ENCODE measurements at regions not wholly inside any gene's neighbourhood (a gene's known extent, or its start where the extent isn't known, plus 50 kb on each side); places are given as distances from the start of the nearest gene placed in this dataset.

- Histone ChIP-seq H3K27me3 (no peaks in the 10 kb centered on the region), H3K4me1 (ENCODE audit: insufficient read depth) (peaks cover 4% of the 10 kb centered on the region), H3K36me3 (no peaks in the 10 kb centered on the region), H3K27ac (no peak overlapping the region), H3K4me3 (no peak overlapping the region), H3K9me3 (no peaks in the 10 kb centered on the region)
- no peak for TF ChIP-seq CTCF (IDR thresholded peaks at IDR 0.05)
- TF ChIP-seq EP300 (IDR thresholded peaks at IDR 0.05), result no peak
- no peak for TF ChIP-seq POLR2A (IDR thresholded peaks at IDR 0.05)
- WGBS, 3 donors, result 97 to 98% (median 98%) methylated on average over 5 of the region's 5 CpGs
- DNase-seq, result no peak
- intact Hi-C loops (cut with DNase I), result loop anchor here in 1 of 4 donors (10.0 kb wide), 1 partner anchor 59 kb away; no protein-coding TSS in a partner anchor
These were observed 141.0 kb downstream of the TMCO5A start for GRCh38 chr15:38075466-38075865.

- intact Hi-C loops (cut with DNase I), result loop anchor here in 1 of 4 donors (10.0 kb wide), 1 partner anchor 58 kb away; no protein-coding TSS in a partner anchor
- WGBS, 3 donors, result 83 to 92% (median 87%) methylated on average over 10 of the region's 10 CpGs
- Histone ChIP-seq H3K4me3 (no peak overlapping the region), H3K27me3 (no peaks in the 10 kb centered on the region), H3K9me3 (no peaks in the 10 kb centered on the region), H3K4me1 (ENCODE audit: insufficient read depth) (peaks cover 4% of the 10 kb centered on the region), H3K27ac (no peak overlapping the region), H3K36me3 (no peaks in the 10 kb centered on the region)
- no peak for DNase-seq
- TF ChIP-seq POLR2A (IDR thresholded peaks at IDR 0.05) (no peak), CTCF (IDR thresholded peaks at IDR 0.05) (no peak)
These were observed 142.3 kb downstream of the TMCO5A start for GRCh38 chr15:38076786-38077185.

GRCh38 chr15:38079236-38079635 lies 144.8 kb downstream of the TMCO5A start:
- intact Hi-C loops (cut with DNase I), result loop anchor here in 1 of 4 donors (10.0 kb wide), 1 partner anchor 56 kb away; no protein-coding TSS in a partner anchor
- Histone ChIP-seq H3K4me1 (ENCODE audit: insufficient read depth) (peaks cover 3% of the 10 kb centered on the region), H3K27ac (no peak overlapping the region), H3K36me3 (no peaks in the 10 kb centered on the region), H3K9me3 (no peaks in the 10 kb centered on the region), H3K4me3 (no peak overlapping the region), H3K27me3 (no peaks in the 10 kb centered on the region)
- WGBS, 3 donors, result 90 to 94% (median 90%) methylated on average over 5 of the region's 5 CpGs
- no peak for DNase-seq
- TF ChIP-seq EP300 (IDR thresholded peaks at IDR 0.05) (no peak), POLR2A (IDR thresholded peaks at IDR 0.05) (no peak), CTCF (IDR thresholded peaks at IDR 0.05) (no peak)

- no peak for DNase-seq
- intact Hi-C loops (cut with DNase I), result no loop called here
- Histone ChIP-seq H3K4me1 (ENCODE audit: insufficient read depth) (peaks cover 3% of the 10 kb centered on the region), H3K9me3 (no peaks in the 10 kb centered on the region), H3K36me3 (no peaks in the 10 kb centered on the region), H3K4me3 (no peak overlapping the region), H3K27me3 (no peaks in the 10 kb centered on the region), H3K27ac (no peak overlapping the region)
- TF ChIP-seq EP300 (IDR thresholded peaks at IDR 0.05) (no peak), CTCF (IDR thresholded peaks at IDR 0.05) (no peak), POLR2A (IDR thresholded peaks at IDR 0.05) (no peak)
- WGBS, 3 donors, result 5 to 20% (median 7%) methylated on average over 3 of the region's 3 CpGs
These were observed 146.3 kb downstream of the TMCO5A start for GRCh38 chr15:38080651-38081275.

Data from ovary (tissue), 7 donors.